H1 (cell line): ENCODE measurements at regions not wholly inside any gene's neighbourhood (a gene's known extent, or its start where the extent isn't known, plus 50 kb on each side); places are given as distances from the start of the nearest gene placed in this dataset.

Source experiments
- CTCF ChIA-PET: fragments of 300-600 bp; sonication (Branson Sonifier 250); formaldehyde crosslinking; loops from one replicate; lab custom pipeline; 2021; ENCODE audit not compliant: partially characterized antibody; lab: Charles Lee
- POLR2A ChIA-PET: fragments of 300-600 bp; sonication (Branson Sonifier 250); formaldehyde crosslinking; loops from one replicate; lab custom pipeline; 2021; ENCODE audit warnings: inconsistent platforms; ENCODE audit not compliant: partially characterized antibody; lab: Charles Lee
- DNase-seq, 2 experiments: peaks; one replicate each; pipeline versions ENCODE4 v3.0.0 to v3.0.0-alpha.2; 2010 to 2022; ENCODE audit warnings: low spot score in 2 of 2, low read depth in 1 of 2, mixed read lengths in 1 of 2
- FAIRE-seq: peaks from 2 replicates; lab custom pipeline; 2011; peaks lifted over from hg19 to GRCh38; lab: Jason Lieb, UNC
- H2AFZ ChIP-seq: 2 replicates; pipeline ENCODE4 v1.8.1; 2012; ENCODE audit warnings: low read length, inconsistent platforms
- H2AK5ac ChIP-seq: 2 replicates; pipeline ENCODE4 v1.6.1; 2013; ENCODE audit warnings: low read depth, low read length
- H2BK120ac ChIP-seq: replicated peaks from 2 replicates; pipeline ENCODE3; 2013; ENCODE audit warnings: low read depth, low read length, inconsistent platforms
- H2BK12ac ChIP-seq: 2 replicates; pipeline ENCODE4 v1.6.1; 2013; ENCODE audit warnings: low read depth, low read length
- H2BK15ac ChIP-seq: 2 replicates; pipeline ENCODE4 v1.6.1; 2013; ENCODE audit warnings: low read length
- H2BK20ac ChIP-seq: 2 replicates; pipeline ENCODE4 v1.6.1; 2013; ENCODE audit warnings: low read length
- H2BK5ac ChIP-seq: 2 replicates; pipeline ENCODE4 v1.6.1; 2013; ENCODE audit warnings: low read depth, low read length
- H3K14ac ChIP-seq: 2 replicates; pipeline ENCODE4 v1.6.1; 2013; ENCODE audit warnings: inconsistent platforms; ENCODE audit not compliant: insufficient read length
- H3K18ac ChIP-seq: 2 replicates; pipeline ENCODE4 v1.6.1; 2013; ENCODE audit warnings: low read length; ENCODE audit errors: extremely low read depth
- H3K23ac ChIP-seq: 2 replicates; pipeline ENCODE4 v1.6.1; 2013; ENCODE audit warnings: inconsistent platforms; ENCODE audit not compliant: insufficient read length
- H3K23me2 ChIP-seq: 2 replicates; pipeline ENCODE4 v1.6.1; 2013; ENCODE audit warnings: low read depth, low read length
- H3K27ac ChIP-seq: 2 replicates; pipeline ENCODE4 v1.6.1; 2011; ENCODE audit warnings: low read depth, low read length, inconsistent platforms
- H3K27me3 ChIP-seq, 4 experiments: replicated peaks in 1 of 4; 1 replicate in 1 of 4; 2 replicates in 3 of 4; pipeline versions ENCODE4 v1.6.1 to v1.8.1; 2011 to 2013; ENCODE audit warnings: low read length in 3 of 4, mild to moderate bottlenecking in 3 of 4, inconsistent platforms in 2 of 4, mixed read lengths in 2 of 4, moderate library complexity in 1 of 4; ENCODE audit not compliant: control insufficient read depth in 3 of 4, insufficient read depth in 3 of 4; ENCODE audit errors: extremely low read depth in 1 of 4
- H3K36me3 ChIP-seq, 4 experiments: 2 replicates each; pipeline versions ENCODE4 v1.6.1 to v1.8.1; 2011 to 2013; ENCODE audit warnings: mild to moderate bottlenecking in 4 of 4, low read length in 3 of 4, moderate library complexity in 2 of 4, control low read depth in 1 of 4, inconsistent platforms in 1 of 4; ENCODE audit not compliant: insufficient read depth in 4 of 4, control insufficient read depth in 2 of 4
- H3K4ac ChIP-seq: replicated peaks from 2 replicates; pipeline ENCODE3; 2013; ENCODE audit warnings: low read length, low read depth, mixed read lengths, inconsistent platforms; ENCODE audit not compliant: insufficient read length
- H3K4me1 ChIP-seq, 4 experiments: replicated peaks in 1 of 4; 1 replicate in 1 of 4; 2 replicates in 3 of 4; pipeline versions ENCODE4 v1.6.1 to v1.8.1; 2011 to 2013; ENCODE audit warnings: low read length in 3 of 4, inconsistent platforms in 2 of 4, mixed read lengths in 1 of 4; ENCODE audit not compliant: insufficient read depth in 4 of 4, control insufficient read depth in 3 of 4
- H3K4me2 ChIP-seq, 2 experiments: 2 replicates each; pipeline versions ENCODE4 v1.6.1 to v1.8.1; 2011 to 2013; ENCODE audit warnings: low read depth in 2 of 2, low read length in 2 of 2, control low read depth in 1 of 2, inconsistent platforms in 1 of 2, mild to moderate bottlenecking in 1 of 2; ENCODE audit not compliant: insufficient read depth in 1 of 2
- H3K4me3 ChIP-seq, 4 experiments: fragments of 200-600, 300-600 bp in 1 of 4; sonication (generic), shearing (Covaris generic), sonication (Bioruptor Twin) in 1 of 4; 2 replicates each; pipeline versions ENCODE4 v1.5.1 to v1.8.1; 2011 to 2016; ENCODE audit warnings: low read length in 4 of 4, low read depth in 3 of 4, control low read depth in 2 of 4, inconsistent platforms in 2 of 4, mild to moderate bottlenecking in 2 of 4, mixed read lengths in 1 of 4, moderate library complexity in 1 of 4; ENCODE audit not compliant: insufficient read depth in 2 of 4; ENCODE audit errors: extremely low read depth in 1 of 4
- H3K56ac ChIP-seq: replicated peaks from 2 replicates; pipeline ENCODE3; 2013; ENCODE audit warnings: low read depth, mild to moderate bottlenecking, mixed read lengths, low read length, inconsistent platforms; ENCODE audit not compliant: insufficient read length
- H3K79me1 ChIP-seq: 2 replicates; pipeline ENCODE4 v1.6.1; 2013; ENCODE audit warnings: low read depth, low read length, control low read depth
- H3K79me2 ChIP-seq, 2 experiments: 2 replicates each; pipeline versions ENCODE4 v1.6.1 to v1.8.1; 2012 to 2013; ENCODE audit warnings: low read length in 2 of 2, mild to moderate bottlenecking in 2 of 2, inconsistent platforms in 1 of 2; ENCODE audit not compliant: insufficient read depth in 2 of 2, control insufficient read depth in 1 of 2
- H3K9ac ChIP-seq, 4 experiments: replicated peaks in 1 of 4; 1 replicate in 1 of 4; 2 replicates in 3 of 4; pipeline versions ENCODE4 v1.6.1 to v1.8.1; 2011 to 2013; ENCODE audit warnings: low read depth in 3 of 4, low read length in 3 of 4, control low read depth in 2 of 4, mild to moderate bottlenecking in 2 of 4, moderate library complexity in 2 of 4, inconsistent platforms in 1 of 4; ENCODE audit errors: extremely low read depth in 1 of 4
- H3K9me3 ChIP-seq, 2 experiments: 2 replicates each; pipeline versions ENCODE4 v1.6.1 to v1.8.1; 2012 to 2013; ENCODE audit warnings: mild to moderate bottlenecking in 2 of 2, moderate library complexity in 2 of 2, control low read depth in 1 of 2, inconsistent platforms in 1 of 2, low read depth in 1 of 2, low read length in 1 of 2, mixed read lengths in 1 of 2; ENCODE audit not compliant: insufficient read depth in 2 of 2
- H4K20me1 ChIP-seq, 2 experiments: replicated peaks in 1 of 2; 2 replicates each; pipeline versions ENCODE3 to v1.8.1; 2011 to 2013; ENCODE audit warnings: inconsistent platforms in 2 of 2, low read length in 2 of 2, mild to moderate bottlenecking in 1 of 2; ENCODE audit not compliant: insufficient read depth in 2 of 2, control insufficient read depth in 1 of 2
- H4K5ac ChIP-seq: 2 replicates; pipeline ENCODE4 v1.6.1; 2013; ENCODE audit warnings: low read length, low read depth, mixed read lengths, inconsistent platforms; ENCODE audit not compliant: insufficient read length
- H4K8ac ChIP-seq: 2 replicates; pipeline ENCODE4 v1.8.0; 2013; ENCODE audit warnings: mild to moderate bottlenecking, moderate library complexity, low read length, inconsistent platforms; ENCODE audit not compliant: insufficient read depth; ENCODE audit errors: extremely low read depth
- H4K91ac ChIP-seq: replicated peaks from 2 replicates; pipeline ENCODE3; 2013; ENCODE audit warnings: low read length, mixed read lengths, inconsistent platforms; ENCODE audit not compliant: insufficient read length
- BACH1 ChIP-seq: IDR thresholded peaks from 2 replicates; pipeline ENCODE4 v1.6.1; 2012; ENCODE audit warnings: low read length, improper control_type of control experiment
- CHD2 ChIP-seq: IDR thresholded peaks from 2 replicates; pipeline ENCODE4 v1.6.1; 2012; ENCODE audit warnings: low read length, improper control_type of control experiment
- E2F6 ChIP-seq: IDR thresholded peaks from 2 replicates; pipeline ENCODE4 v1.6.1; 2012; ENCODE audit warnings: inconsistent platforms
- JUND ChIP-seq: IDR thresholded peaks from 2 replicates; pipeline ENCODE4 v1.6.1; 2011; ENCODE audit warnings: mild to moderate bottlenecking, improper control_type of control experiment, low read length
- POLR2AphosphoS5 ChIP-seq: IDR thresholded peaks from 2 replicates; pipeline ENCODE4 v1.6.1; 2011; ENCODE audit warnings: low read depth, low read length
- RAD21 ChIP-seq, 2 experiments: IDR thresholded peaks in 1 of 2; conservative IDR thresholded peaks in 1 of 2; 2 replicates each; pipeline ENCODE4 v1.6.1; 2011; ENCODE audit warnings: low read depth in 2 of 2, low read length in 2 of 2, improper control_type of control experiment in 1 of 2, inconsistent platforms in 1 of 2, mild to moderate bottlenecking in 1 of 2, moderate library complexity in 1 of 2
- SP1 ChIP-seq: IDR thresholded peaks from 2 replicates; pipeline ENCODE4 v1.6.1; 2011; ENCODE audit warnings: low read depth, low read length
- TCF12 ChIP-seq: IDR thresholded peaks from 2 replicates; pipeline ENCODE4 v1.6.1; 2011; ENCODE audit warnings: low read depth, mild to moderate bottlenecking, low read length
- YY1 ChIP-seq: IDR thresholded peaks from 2 replicates; pipeline ENCODE4 v1.6.1; 2011; ENCODE audit warnings: low read depth, mild to moderate bottlenecking, low read length
- WGBS, 2 experiments: shearing (Covaris generic) in 1 of 2; methylation state at CpG; one replicate each; pipeline versions ENCODE4 v1.1.6 to v1.1.7; 2013 to 2015; ENCODE audit warnings: low lambda C conversion rate in 2 of 2, mixed read lengths in 2 of 2, inconsistent platforms in 1 of 2, low coverage in 1 of 2, missing lambda C conversion rate in 1 of 2; ENCODE audit not compliant: insufficient replicate concordance in 2 of 2, insufficient coverage in 1 of 2, insufficient read length in 1 of 2; ENCODE audit errors: extremely low coverage in 1 of 2, missing lambda C conversion rate in 1 of 2; 5-methylcytosine and 5-hydroxymethylcytosine counted together

- H3K4me1 ChIP-seq: no peaks in the 10 kb centered on the region
- FAIRE-seq: no peak
- no peak overlapping the region for H2BK5ac ChIP-seq
Measured at GRCh38 chr2:184190725-184191124, 407.6 kb upstream of the ZNF804A start.

More at GRCh38 chr2:184190725-184191124, 407.6 kb upstream of the ZNF804A start:
- Histone ChIP-seq H3K4ac (no peak overlapping the region), H3K23me2 (no peaks in the 10 kb centered on the region), H3K36me3 (no peaks in the 10 kb centered on the region), H3K27ac (no peak overlapping the region), H2AK5ac (no peak overlapping the region), H3K4me3 (no peak overlapping the region), H4K5ac (no peak overlapping the region), H3K9me3 (no peaks in the 10 kb centered on the region), H3K79me2 (no peaks in the 10 kb centered on the region), H3K23ac (no peak overlapping the region), H3K18ac (no peak overlapping the region), H2BK15ac (no peak overlapping the region), H3K79me1 (no peaks in the 10 kb centered on the region), H4K20me1 (no peaks in the 10 kb centered on the region), H3K9ac (no peak overlapping the region), H2BK12ac (no peak overlapping the region), H4K8ac (no peak overlapping the region), H3K27me3 (no peaks in the 10 kb centered on the region), H2BK20ac (no peak overlapping the region), H3K56ac (no peak overlapping the region), H4K91ac (no peak overlapping the region), H3K4me2 (no peak overlapping the region), H3K14ac (no peak overlapping the region), H2AFZ (no peak overlapping the region), H2BK120ac (no peak overlapping the region)
- 91% methylated on average over 3 of the region's 3 CpGs; no CpG with 5 or more reads in 1 of the 2 experiments for WGBS, 2 experiments
- TF ChIP-seq CHD2 (no peak), BACH1 (no peak), YY1 (no peak), SP1 (no peak), E2F6 (no peak), JUND (no peak), TCF12 (no peak), RAD21 (IDR thresholded peaks at IDR 0.05 in 1 of 2, conservative IDR thresholded peaks at IDR 0.05 in 1 of 2; ENCODE audit: low read depth in 2 of 2, low read length in 2 of 2) (no peak), POLR2AphosphoS5 (no peak)
- CTCF ChIA-PET: no interaction called here
- no peak for DNase-seq
- POLR2A ChIA-PET: no interaction called here
